ENCODE measurements at regions not wholly inside any gene's neighbourhood (a gene's known extent, or its start where the extent isn't known, plus 50 kb on each side); places are given as distances from the start of the nearest gene placed in this dataset.
"Not testable (repeated sequence)": the region's sequence is repeated elsewhere in the genome, so short reads cannot be mapped to it uniquely, and the experiment has no call there.

DNA sequence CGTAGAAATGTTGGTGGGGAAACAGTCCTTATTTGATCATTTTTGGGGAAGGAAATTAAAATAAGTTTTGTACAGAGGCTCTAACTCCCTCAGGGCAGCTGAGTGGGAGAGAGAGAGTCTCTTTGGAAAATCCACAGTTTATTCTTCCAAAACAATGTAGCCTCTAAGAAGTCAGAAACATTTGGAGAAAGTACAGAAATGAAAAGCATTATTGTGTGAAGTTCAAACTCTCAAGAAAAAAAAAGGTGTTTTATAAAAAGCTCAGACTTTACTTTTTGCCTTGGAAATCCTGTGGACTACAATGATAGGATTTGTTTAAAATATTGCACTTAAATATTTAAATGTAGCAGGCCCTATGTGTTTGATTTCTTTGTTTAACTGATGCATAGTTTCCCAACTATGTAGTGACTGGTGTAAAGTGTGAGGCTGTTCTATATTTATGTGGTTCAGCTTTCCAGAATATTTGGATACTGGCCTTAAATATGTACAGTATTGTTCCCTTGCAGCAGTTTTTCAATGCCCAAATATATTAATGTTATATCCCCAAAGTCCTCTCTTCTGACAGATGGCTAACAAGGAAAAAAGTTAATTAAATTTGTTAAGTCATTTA lies 82.0 kb upstream of the OTOGL start:
- Histone ChIP-seq H3K4me2 (ENCODE audit: low read length, poor library complexity, severe bottlenecking) (no peak overlapping the region), H3K18ac (ENCODE audit: low read depth in 1 of 2, low read length in 2 of 2) (no peak overlapping the region), H3K27ac (ENCODE audit: low read length, poor library complexity, severe bottlenecking) (no peak overlapping the region), H2AK5ac (ENCODE audit: low read length, severe bottlenecking) (no peak overlapping the region), H3K23ac (ENCODE audit: low read length in 2 of 2) (no peak overlapping the region), H2BK5ac (ENCODE audit: low read depth, low read length, poor library complexity, severe bottlenecking) (no peak overlapping the region), H3K14ac (ENCODE audit: low read length in 2 of 2) (no peak overlapping the region), H3K4me3 (ENCODE audit: insufficient read depth in 1 of 2, low read depth in 1 of 2, low read length in 2 of 2) (no peak overlapping the region), H2BK120ac (ENCODE audit: low read depth, low read length) (no peak overlapping the region), H2BK12ac (ENCODE audit: low read length in 2 of 2) (no peak overlapping the region), H3K79me1 (replicated peaks; ENCODE audit: low read length, poor library complexity, severe bottlenecking) (no peaks in the 10 kb centered on the region), H3K36me3 (ENCODE audit: control insufficient read depth in 1 of 2, insufficient read depth in 2 of 2, low read depth in 1 of 2, low read length in 2 of 2) (no peaks in the 10 kb centered on the region), H3K27me3 (ENCODE audit: control insufficient read depth in 1 of 2, insufficient read depth in 1 of 2, low read length in 2 of 2) (no peaks in the 10 kb centered on the region), H3K9ac (ENCODE audit: low read length) (no peak overlapping the region), H2BK15ac (ENCODE audit: low read depth, poor library complexity, severe bottlenecking) (no peak overlapping the region), H2AFZ (ENCODE audit: low read depth, low read length) (no peak overlapping the region), H4K91ac (ENCODE audit: low read length) (no peak overlapping the region), H3K9me3 (ENCODE audit: control insufficient read depth, low read length) (peaks cover 14% of the 10 kb centered on the region), H3K4me1 (ENCODE audit: control insufficient read depth, insufficient read depth, low read depth, low read length) (no peaks in the 10 kb centered on the region), H4K8ac (ENCODE audit: low read length) (no peak overlapping the region), H3K4ac (ENCODE audit: low read depth in 1 of 2, low read length in 2 of 2) (no peak overlapping the region)
- no peak for DNase-seq
- 75% methylated on average over 1 of the region's 1 CpG for WGBS

DNA sequence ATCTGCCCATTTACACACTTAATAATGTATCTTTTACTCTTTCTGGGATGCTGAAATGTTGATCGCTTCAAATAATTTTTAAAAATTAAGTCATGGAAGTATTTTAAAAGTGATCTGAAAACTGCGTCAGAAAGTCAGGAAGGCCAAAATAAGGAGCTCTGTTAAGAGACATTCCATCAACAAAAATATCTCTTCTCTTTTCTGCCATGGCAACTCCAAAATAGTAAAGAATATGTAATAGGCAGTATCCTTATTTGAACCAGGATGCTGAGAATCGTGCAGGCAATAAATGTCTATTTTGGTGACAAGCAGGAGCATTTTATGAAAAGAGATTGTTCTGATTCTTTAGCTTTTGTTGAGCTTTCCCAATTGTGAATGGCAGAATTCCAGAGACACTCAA lies 81.8 kb upstream of the PPP1R12A start:
- no peaks in the 10 kb centered on the region for H3K79me1 ChIP-seq (replicated peaks; ENCODE audit: low read length, poor library complexity, severe bottlenecking)
- H4K8ac ChIP-seq (ENCODE audit: low read length), result no peak overlapping the region
- H3K4me3 ChIP-seq (ENCODE audit: insufficient read depth in 1 of 2, low read depth in 1 of 2, low read length in 2 of 2), result no peak overlapping the region
- no peak for DNase-seq
- H3K14ac ChIP-seq (ENCODE audit: low read length in 2 of 2), result no peak overlapping the region
- H3K27me3 ChIP-seq (ENCODE audit: control insufficient read depth in 1 of 2, insufficient read depth in 1 of 2, low read length in 2 of 2), result no peaks in the 10 kb centered on the region
- no peak overlapping the region for H2AFZ ChIP-seq (ENCODE audit: low read depth, low read length)
- no peaks in the 10 kb centered on the region for H3K36me3 ChIP-seq (ENCODE audit: control insufficient read depth in 1 of 2, insufficient read depth in 2 of 2, low read depth in 1 of 2, low read length in 2 of 2)
- no peak overlapping the region for H4K91ac ChIP-seq (ENCODE audit: low read length)
- no peak overlapping the region for H3K18ac ChIP-seq (ENCODE audit: low read depth in 1 of 2, low read length in 2 of 2)
- H3K4ac ChIP-seq (ENCODE audit: low read depth in 1 of 2, low read length in 2 of 2), result no peak overlapping the region
- no CpG with 5 or more reads among the region's 3 CpGs for WGBS
- no peak overlapping the region for H3K9ac ChIP-seq (ENCODE audit: low read length)
- no peak overlapping the region for H2AK5ac ChIP-seq (ENCODE audit: low read length, severe bottlenecking)
- no peak overlapping the region for H3K23ac ChIP-seq (ENCODE audit: low read length in 2 of 2)
- no peak overlapping the region for H2BK12ac ChIP-seq (ENCODE audit: low read length in 2 of 2)
- no peak overlapping the region for H3K4me2 ChIP-seq (ENCODE audit: low read length, poor library complexity, severe bottlenecking)
- no peaks in the 10 kb centered on the region for H3K4me1 ChIP-seq (ENCODE audit: control insufficient read depth, insufficient read depth, low read depth, low read length)
- H2BK5ac ChIP-seq (ENCODE audit: low read depth, low read length, poor library complexity, severe bottlenecking), result no peak overlapping the region
- H3K27ac ChIP-seq (ENCODE audit: low read length, poor library complexity, severe bottlenecking), result no peak overlapping the region
- no peak overlapping the region for H2BK120ac ChIP-seq (ENCODE audit: low read depth, low read length)
- H3K9me3 ChIP-seq (ENCODE audit: control insufficient read depth, low read length), result peaks cover 21% of the 10 kb centered on the region
- no peak overlapping the region for H2BK15ac ChIP-seq (ENCODE audit: low read depth, poor library complexity, severe bottlenecking)

DNA sequence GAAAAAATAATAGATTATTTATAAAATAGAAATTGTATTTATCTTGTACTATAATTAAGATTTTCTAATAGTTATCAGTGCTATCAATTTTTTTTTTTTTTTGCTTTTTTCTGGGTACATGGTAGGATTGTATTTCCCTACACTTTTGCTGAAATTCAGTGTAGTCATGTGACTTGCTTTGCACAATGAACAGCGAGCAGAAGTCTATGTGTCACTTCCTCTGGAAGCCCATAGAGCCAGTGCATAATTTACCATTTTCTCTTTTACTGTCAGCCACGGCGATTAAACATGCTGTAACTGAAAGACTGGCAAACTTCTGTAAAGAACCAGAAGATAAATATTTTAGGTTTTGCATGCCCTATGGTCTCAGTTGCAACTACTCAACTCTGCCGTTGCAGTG lies 80.8 kb upstream of the PPP1R12A start:
- H3K27me3 ChIP-seq (ENCODE audit: control insufficient read depth in 1 of 2, insufficient read depth in 1 of 2, low read length in 2 of 2), result no peaks in the 10 kb centered on the region
- no peak overlapping the region for H4K91ac ChIP-seq (ENCODE audit: low read length)
- no peak for DNase-seq
- no peak overlapping the region for H2BK15ac ChIP-seq (ENCODE audit: low read depth, poor library complexity, severe bottlenecking)
- no peaks in the 10 kb centered on the region for H3K4me1 ChIP-seq (ENCODE audit: control insufficient read depth, insufficient read depth, low read depth, low read length)
- no peak overlapping the region for H3K9ac ChIP-seq (ENCODE audit: low read length)
- H2AK5ac ChIP-seq (ENCODE audit: low read length, severe bottlenecking), result no peak overlapping the region
- no peak overlapping the region for H3K23ac ChIP-seq (ENCODE audit: low read length in 2 of 2)
- H2BK5ac ChIP-seq (ENCODE audit: low read depth, low read length, poor library complexity, severe bottlenecking), result no peak overlapping the region
- H3K36me3 ChIP-seq (ENCODE audit: control insufficient read depth in 1 of 2, insufficient read depth in 2 of 2, low read depth in 1 of 2, low read length in 2 of 2), result no peaks in the 10 kb centered on the region
- no peak overlapping the region for H3K18ac ChIP-seq (ENCODE audit: low read depth in 1 of 2, low read length in 2 of 2)
- no peak overlapping the region for H3K4ac ChIP-seq (ENCODE audit: low read depth in 1 of 2, low read length in 2 of 2)
- no peak overlapping the region for H4K8ac ChIP-seq (ENCODE audit: low read length)
- no peaks in the 10 kb centered on the region for H3K79me1 ChIP-seq (replicated peaks; ENCODE audit: low read length, poor library complexity, severe bottlenecking)
- H2AFZ ChIP-seq (ENCODE audit: low read depth, low read length), result no peak overlapping the region
- no peak overlapping the region for H2BK12ac ChIP-seq (ENCODE audit: low read length in 2 of 2)
- H3K9me3 ChIP-seq (ENCODE audit: control insufficient read depth, low read length), result peaks cover 30% of the 10 kb centered on the region
- H3K14ac ChIP-seq (ENCODE audit: low read length in 2 of 2), result no peak overlapping the region
- no peak overlapping the region for H2BK120ac ChIP-seq (ENCODE audit: low read depth, low read length)
- WGBS, result 90% methylated on average over 3 of the region's 4 CpGs
- no peak overlapping the region for H3K27ac ChIP-seq (ENCODE audit: low read length, poor library complexity, severe bottlenecking)
- no peak overlapping the region for H3K4me2 ChIP-seq (ENCODE audit: low read length, poor library complexity, severe bottlenecking)
- no peak overlapping the region for H3K4me3 ChIP-seq (ENCODE audit: insufficient read depth in 1 of 2, low read depth in 1 of 2, low read length in 2 of 2)

DNA sequence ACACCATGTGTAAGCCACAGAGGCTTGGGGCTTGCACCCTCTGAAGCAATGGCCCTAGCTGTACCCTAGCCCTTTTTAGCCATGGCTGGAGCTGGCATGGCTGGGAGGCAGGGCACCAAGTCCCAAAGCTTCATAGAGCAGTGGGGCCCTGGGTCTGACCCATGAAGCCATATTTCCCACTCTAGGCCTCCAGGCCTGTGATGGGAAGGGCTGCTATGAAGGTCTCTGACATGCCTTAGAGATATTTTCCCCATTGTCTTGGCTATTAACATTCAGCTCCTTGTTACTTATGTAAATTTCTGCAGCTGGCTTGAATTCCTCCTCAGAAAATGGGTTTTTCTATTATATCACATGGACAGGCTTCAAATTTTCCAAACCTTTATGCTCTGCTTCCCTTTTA lies 68.8 kb upstream of the PPP1R12A start:
- not testable (repeated sequence) for H3K4ac ChIP-seq (ENCODE audit: low read depth in 1 of 2, low read length in 2 of 2); H2BK12ac ChIP-seq (ENCODE audit: low read length in 2 of 2); H2BK5ac ChIP-seq (ENCODE audit: low read depth, low read length, poor library complexity, severe bottlenecking); DNase-seq; H2AK5ac ChIP-seq (ENCODE audit: low read length, severe bottlenecking); H3K36me3 ChIP-seq (ENCODE audit: control insufficient read depth in 1 of 2, insufficient read depth in 2 of 2, low read depth in 1 of 2, low read length in 2 of 2); H3K4me3 ChIP-seq (ENCODE audit: insufficient read depth in 1 of 2, low read depth in 1 of 2, low read length in 2 of 2); H3K27me3 ChIP-seq (ENCODE audit: control insufficient read depth in 1 of 2, insufficient read depth in 1 of 2, low read length in 2 of 2); H3K9me3 ChIP-seq (ENCODE audit: control insufficient read depth, low read length); H3K23ac ChIP-seq (ENCODE audit: low read length in 2 of 2); H3K27ac ChIP-seq (ENCODE audit: low read length, poor library complexity, severe bottlenecking); H2BK120ac ChIP-seq (ENCODE audit: low read depth, low read length); H3K18ac ChIP-seq (ENCODE audit: low read depth in 1 of 2, low read length in 2 of 2); H3K4me2 ChIP-seq (ENCODE audit: low read length, poor library complexity, severe bottlenecking); H4K8ac ChIP-seq (ENCODE audit: low read length); H3K14ac ChIP-seq (ENCODE audit: low read length in 2 of 2); H2AFZ ChIP-seq (ENCODE audit: low read depth, low read length); H3K9ac ChIP-seq (ENCODE audit: low read length); H3K79me1 ChIP-seq (replicated peaks; ENCODE audit: low read length, poor library complexity, severe bottlenecking); H4K91ac ChIP-seq (ENCODE audit: low read length); H3K4me1 ChIP-seq (ENCODE audit: control insufficient read depth, insufficient read depth, low read depth, low read length); H2BK15ac ChIP-seq (ENCODE audit: low read depth, poor library complexity, severe bottlenecking)

Measured in mesenchymal stem cell (in vitro differentiated cells and primary cell).